Endothelial cell (in vitro differentiated cells): ENCODE measurements at regions not wholly inside any gene's neighbourhood (a gene's known extent, or its start where the extent isn't known, plus 50 kb on each side); places are given as distances from the start of the nearest gene placed in this dataset.
"Not testable (repeated sequence)": the region's sequence is repeated elsewhere in the genome, so short reads cannot be mapped to it uniquely, and the experiment has no call there.

Experiments used
- DNase-seq: peaks from one replicate; pipeline ENCODE4 v3.0.0; 2021; ENCODE audit warnings: low spot score
- H3K27ac Mint-ChIP-seq: one replicate; pipeline ENCODE4 v1.8.0; 2021; ENCODE audit warnings: mixed read lengths, inconsistent platforms; ENCODE audit not compliant: unreplicated experiment
- H3K27me3 Mint-ChIP-seq: one replicate; pipeline ENCODE4 v1.8.0; 2021; ENCODE audit warnings: mild to moderate bottlenecking, moderate library complexity, mixed read lengths, inconsistent platforms; ENCODE audit not compliant: unreplicated experiment
- H3K36me3 Mint-ChIP-seq: one replicate; pipeline ENCODE4 v1.8.0; 2021; ENCODE audit warnings: mild to moderate bottlenecking, low read depth, mixed read lengths, inconsistent platforms; ENCODE audit not compliant: unreplicated experiment
- H3K4me1 Mint-ChIP-seq: one replicate; pipeline ENCODE4 v1.8.0; 2021; ENCODE audit warnings: mild to moderate bottlenecking, mixed read lengths, inconsistent platforms; ENCODE audit not compliant: unreplicated experiment
- H3K4me3 Mint-ChIP-seq: one replicate; pipeline ENCODE4 v1.8.0; 2021; ENCODE audit warnings: mild to moderate bottlenecking, mixed read lengths, inconsistent platforms; ENCODE audit not compliant: unreplicated experiment
- H3K9me3 Mint-ChIP-seq: one replicate; pipeline ENCODE4 v1.8.0; 2021; ENCODE audit warnings: mixed read lengths, inconsistent platforms; ENCODE audit not compliant: unreplicated experiment
- TF ChIP-seq, protein P1 (sequence below): fragments of 200-600 bp; sonication (generic); IDR thresholded peaks from one replicate; pipeline ENCODE4 v1.5.0; 2021; ENCODE audit warnings: antibody characterized with exemption; ENCODE audit not compliant: unreplicated experiment

GRCh38 chr3:150324245-150324644 lies 83.9 kb upstream of the TSC22D2 start:
- Mint-ChIP-seq H3K4me3 (no peak overlapping the region), H3K27ac (no peak overlapping the region), H3K27me3 (no peaks in the 10 kb centered on the region), H3K4me1 (peaks cover 9% of the 10 kb centered on the region), H3K9me3 (no peaks in the 10 kb centered on the region), H3K36me3 (no peaks in the 10 kb centered on the region)
- DNase-seq, result no peak
- TF ChIP-seq, protein P1, sequence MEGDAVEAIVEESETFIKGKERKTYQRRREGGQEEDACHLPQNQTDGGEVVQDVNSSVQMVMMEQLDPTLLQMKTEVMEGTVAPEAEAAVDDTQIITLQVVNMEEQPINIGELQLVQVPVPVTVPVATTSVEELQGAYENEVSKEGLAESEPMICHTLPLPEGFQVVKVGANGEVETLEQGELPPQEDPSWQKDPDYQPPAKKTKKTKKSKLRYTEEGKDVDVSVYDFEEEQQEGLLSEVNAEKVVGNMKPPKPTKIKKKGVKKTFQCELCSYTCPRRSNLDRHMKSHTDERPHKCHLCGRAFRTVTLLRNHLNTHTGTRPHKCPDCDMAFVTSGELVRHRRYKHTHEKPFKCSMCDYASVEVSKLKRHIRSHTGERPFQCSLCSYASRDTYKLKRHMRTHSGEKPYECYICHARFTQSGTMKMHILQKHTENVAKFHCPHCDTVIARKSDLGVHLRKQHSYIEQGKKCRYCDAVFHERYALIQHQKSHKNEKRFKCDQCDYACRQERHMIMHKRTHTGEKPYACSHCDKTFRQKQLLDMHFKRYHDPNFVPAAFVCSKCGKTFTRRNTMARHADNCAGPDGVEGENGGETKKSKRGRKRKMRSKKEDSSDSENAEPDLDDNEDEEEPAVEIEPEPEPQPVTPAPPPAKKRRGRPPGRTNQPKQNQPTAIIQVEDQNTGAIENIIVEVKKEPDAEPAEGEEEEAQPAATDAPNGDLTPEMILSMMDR, result no peak

DNA sequence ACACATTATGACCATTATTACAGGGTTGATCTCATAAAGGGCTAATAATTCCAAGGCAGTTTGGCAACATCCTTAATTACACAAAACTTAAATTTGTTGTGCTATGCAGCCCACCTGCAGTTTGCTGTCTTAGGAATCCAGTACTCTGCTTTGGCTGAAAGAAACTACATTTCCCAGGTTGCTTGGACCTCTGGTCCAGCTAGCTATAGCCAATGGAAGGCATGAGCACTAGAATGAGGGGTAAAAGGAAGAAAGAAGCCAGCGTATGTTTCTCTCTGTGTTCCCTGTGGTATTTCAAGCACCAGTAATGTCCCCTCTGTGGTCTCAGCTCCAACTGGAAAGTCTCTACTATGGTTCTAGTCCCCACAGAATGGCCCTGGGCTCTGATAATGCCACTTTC lies 84.3 kb upstream of the TSC22D2 start:
- Mint-ChIP-seq H3K27ac (no peak overlapping the region), H3K9me3 (no peaks in the 10 kb centered on the region), H3K4me3 (no peak overlapping the region), H3K27me3 (no peaks in the 10 kb centered on the region), H3K4me1 (peaks cover 9% of the 10 kb centered on the region), H3K36me3 (no peaks in the 10 kb centered on the region)
- TF ChIP-seq, protein P1, result no peak
- DNase-seq, result no peak

DNA sequence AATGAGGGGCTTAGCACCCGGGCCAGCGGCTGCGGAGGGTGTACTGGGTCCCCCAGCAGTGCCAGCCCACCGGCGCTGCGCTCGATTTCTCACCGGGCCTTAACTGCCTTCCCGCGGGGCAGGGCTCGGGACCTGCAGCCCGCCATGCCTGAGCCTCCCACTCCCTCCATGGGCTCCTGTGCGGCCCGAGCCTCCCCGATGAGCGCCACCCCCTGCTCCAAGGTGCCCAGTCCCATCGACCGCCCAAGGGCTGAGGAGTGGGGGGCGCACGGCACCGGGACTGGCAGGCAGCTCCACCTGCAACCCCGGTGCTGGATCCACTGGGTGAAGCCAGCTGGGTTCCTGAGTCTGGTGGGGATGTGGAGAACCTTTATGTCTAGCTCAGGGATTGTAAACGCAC lies 85.0 kb upstream of the TSC22D2 start:
- not testable (repeated sequence) for H3K27ac Mint-ChIP-seq, H3K36me3 Mint-ChIP-seq, H3K27me3 Mint-ChIP-seq, H3K4me3 Mint-ChIP-seq, DNase-seq, H3K4me1 Mint-ChIP-seq, H3K9me3 Mint-ChIP-seq

GRCh38 chr3:150320971-150321370 lies 87.1 kb upstream of the TSC22D2 start:
- H3K9me3 Mint-ChIP-seq, H3K4me3 Mint-ChIP-seq, H3K27ac Mint-ChIP-seq, H3K4me1 Mint-ChIP-seq, DNase-seq, H3K36me3 Mint-ChIP-seq, H3K27me3 Mint-ChIP-seq: not testable (repeated sequence)

- Mint-ChIP-seq H3K4me1 (no peaks in the 10 kb centered on the region), H3K27ac (no peak overlapping the region), H3K36me3 (no peaks in the 10 kb centered on the region)
Measured at GRCh38 chr3:150319900-150320299, 88.2 kb upstream of the TSC22D2 start.

GRCh38 chr3:150317469-150317868 lies 90.6 kb upstream of the TSC22D2 start:
- H3K9me3 Mint-ChIP-seq, result no peaks in the 10 kb centered on the region
- no peak overlapping the region for H3K27ac Mint-ChIP-seq
- no peaks in the 10 kb centered on the region for H3K36me3 Mint-ChIP-seq
- H3K4me1 Mint-ChIP-seq, result peaks cover 3% of the 10 kb centered on the region
- TF ChIP-seq, protein P1, result no peak
- DNase-seq, result no peak
- peaks cover 2% of the 10 kb centered on the region for H3K27me3 Mint-ChIP-seq
- no peak overlapping the region for H3K4me3 Mint-ChIP-seq

More at GRCh38 chr3:150319900-150320299, 88.2 kb upstream of the TSC22D2 start:
- DNase-seq, result no peak
- Mint-ChIP-seq H3K4me3 (no peak overlapping the region), H3K9me3 (no peaks in the 10 kb centered on the region), H3K27me3 (peaks cover 2% of the 10 kb centered on the region)
- TF ChIP-seq, protein P1, result no peak
